Fibroblast of skin of right quadriceps (primary cell): ENCODE measurements at regions not wholly inside any gene's neighbourhood (a gene's known extent, or its start where the extent isn't known, plus 50 kb on each side); places are given as distances from the start of the nearest gene placed in this dataset.

Experiments
- DNase-seq: peaks from one replicate; pipeline ENCODE4 v3.0.0-alpha.2; 2013

DNA sequence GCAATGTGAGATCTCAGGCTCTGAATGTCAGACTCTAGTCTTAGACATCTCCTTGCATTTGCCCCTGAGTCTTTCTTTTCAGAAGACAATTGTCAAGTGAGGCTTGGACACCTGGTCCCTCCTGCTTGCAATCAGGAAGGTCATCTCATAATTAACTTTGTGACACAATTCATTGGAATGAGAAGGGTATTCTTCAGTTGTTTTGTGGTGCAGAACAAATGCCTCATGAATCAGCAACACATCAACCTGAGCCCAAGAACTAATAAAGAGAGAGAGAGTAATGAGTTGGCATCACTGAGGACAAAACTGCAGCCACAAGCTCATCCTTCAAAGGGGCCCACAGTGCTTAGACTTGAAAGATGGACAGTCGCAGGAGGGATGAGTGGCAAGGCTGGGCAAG lies 375.8 kb downstream of the INSC start:
- no peak for DNase-seq

DNA sequence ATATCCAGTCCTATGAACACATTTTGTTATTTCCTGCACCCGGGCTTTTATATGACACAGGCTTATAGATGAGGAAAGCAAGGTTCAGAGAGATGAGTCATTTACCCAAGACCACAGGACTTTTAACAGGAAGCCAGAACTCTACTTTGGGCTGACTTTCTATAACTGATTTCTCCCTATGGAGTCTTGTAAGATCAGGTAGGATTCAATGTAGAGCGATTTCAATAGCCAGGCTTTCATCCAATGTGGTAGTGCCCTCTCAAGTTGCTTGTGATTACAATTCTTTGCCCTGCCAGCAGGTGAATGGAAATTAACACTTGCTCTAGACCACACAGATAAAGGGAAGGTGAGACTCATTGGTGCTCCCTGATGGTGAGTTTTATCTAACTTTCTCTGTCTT lies 378.3 kb downstream of the INSC start:
- DNase-seq = peak; percentile 52

DNA sequence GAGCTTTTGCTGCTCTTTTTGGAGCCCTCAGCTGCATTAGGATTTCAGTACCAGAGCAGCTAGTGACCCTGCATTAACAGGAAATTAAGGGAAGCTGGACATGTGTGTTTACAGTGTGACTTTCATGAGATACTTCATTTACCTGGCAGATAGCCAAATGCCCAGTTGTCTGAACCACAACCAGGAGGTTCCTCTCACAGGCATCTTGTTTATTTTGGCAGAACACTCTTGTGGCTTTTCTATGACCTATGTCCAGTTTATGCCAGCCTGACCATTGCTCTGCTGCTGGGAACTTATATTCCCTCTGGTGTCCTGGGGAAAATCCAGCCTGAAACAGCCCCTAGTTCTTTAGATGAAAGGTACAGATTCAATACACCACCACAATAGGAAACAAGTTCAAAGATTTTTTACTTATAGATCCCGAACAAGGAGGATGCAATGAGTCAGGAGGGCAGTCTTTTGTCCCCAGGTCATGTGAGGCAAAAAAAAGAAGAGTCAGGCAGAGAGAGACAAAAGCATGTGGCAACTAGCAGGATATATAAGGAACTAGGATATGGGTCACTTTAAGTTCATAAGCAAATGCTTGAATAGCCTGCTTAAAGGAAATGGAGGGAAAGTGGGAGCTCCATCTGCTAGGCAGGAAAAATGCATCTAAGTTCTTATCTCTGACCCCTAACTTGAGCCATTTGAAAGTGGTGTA lies 379.3 kb downstream of the INSC start:
- DNase-seq = no peak

DNA sequence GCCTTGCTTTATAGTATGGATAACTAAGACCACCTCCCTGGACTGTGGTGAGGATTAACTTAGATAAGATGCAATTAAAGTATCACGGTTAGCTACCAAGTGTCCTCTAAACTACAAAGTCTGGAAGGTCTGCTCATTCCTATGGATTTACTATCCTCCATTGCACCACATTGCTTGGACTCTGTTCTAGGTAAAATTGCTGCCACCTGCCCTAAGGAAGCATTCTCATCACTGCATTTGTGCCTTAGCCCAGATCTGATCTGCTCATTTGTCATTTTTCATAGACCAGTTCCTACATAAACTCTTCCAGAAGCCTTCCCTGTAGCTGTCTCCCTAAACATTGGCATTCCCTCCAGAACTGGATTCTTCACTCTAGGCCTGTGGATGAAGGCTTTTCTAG lies 380.0 kb downstream of the INSC start:
- DNase-seq = no peak

DNA sequence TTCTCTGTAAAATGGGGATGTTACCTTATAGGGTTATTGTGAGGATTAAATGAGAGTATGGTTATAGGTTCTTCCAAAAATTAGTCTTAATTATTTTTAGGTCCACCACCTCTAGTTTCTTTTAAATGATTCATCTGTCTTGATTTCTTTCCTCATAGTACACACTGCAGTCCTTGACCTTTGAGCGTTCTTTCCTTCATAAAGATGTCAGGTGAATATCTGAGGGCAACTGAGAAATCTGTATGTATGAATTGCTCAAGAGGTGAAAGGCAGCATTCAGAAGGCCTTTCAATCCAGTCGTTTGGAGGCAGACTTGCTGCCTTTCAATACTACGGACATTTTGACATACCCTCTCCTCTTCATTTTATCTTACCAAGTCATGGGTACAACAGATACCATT lies 380.7 kb downstream of the INSC start:
- DNase-seq = no peak

DNA sequence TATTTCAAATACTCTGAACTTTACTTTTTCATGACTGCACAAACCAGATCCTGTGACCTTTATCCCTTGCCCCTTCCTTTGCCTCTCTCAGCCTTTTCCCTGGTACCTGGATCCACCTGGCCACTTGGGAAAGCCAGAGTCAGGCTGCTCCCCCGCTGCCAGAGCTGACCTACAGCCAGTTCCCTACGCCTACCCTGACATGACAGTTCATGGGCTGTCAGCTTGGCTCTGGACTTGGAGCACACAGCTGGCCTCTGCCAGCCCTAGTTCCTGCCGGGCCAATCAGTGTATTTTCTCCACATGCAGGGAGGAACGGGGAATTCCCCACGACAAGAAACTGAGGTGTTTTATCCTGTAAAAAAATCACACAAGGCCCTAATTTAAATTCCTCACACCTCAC lies 382.6 kb downstream of the INSC start:
- no peak for DNase-seq

DNA sequence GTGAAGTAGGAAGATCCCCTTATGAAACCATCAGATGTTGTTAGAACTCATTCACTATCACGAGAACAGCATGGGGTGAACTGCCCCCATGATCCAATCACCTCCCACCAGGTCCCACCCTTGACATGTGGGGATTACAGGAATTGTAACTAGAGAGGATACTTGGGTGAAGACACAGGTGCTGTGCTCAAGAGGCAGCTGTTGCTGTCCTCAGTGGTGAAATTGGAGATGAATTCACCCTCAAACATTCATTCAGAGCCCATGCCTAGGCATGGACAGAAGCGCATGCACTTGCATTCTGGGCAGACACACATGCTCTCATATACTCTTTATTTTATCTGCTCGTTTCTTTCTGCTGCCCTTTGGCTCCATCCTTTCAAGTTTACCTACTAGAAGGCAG lies 385.0 kb downstream of the INSC start:
- DNase-seq = no peak

DNA sequence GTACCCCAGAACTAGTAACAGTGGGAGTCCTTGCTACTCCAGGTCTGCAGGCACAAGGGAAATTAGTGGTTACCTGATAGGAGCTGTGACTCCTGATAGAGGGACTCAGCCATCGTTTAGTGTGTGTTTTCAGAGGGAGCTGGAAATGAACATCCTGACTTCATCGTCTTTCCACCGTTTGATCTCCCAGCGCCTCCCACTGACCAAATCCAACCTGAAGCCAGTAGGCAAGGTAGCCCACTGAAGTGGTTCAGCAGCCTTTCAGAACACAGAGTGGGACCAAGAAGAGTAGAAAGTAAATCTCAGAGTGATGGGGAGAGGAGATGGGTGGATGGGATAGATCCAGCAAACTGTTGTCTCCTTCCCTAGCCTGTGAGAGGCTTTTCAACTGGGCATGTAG lies 385.9 kb downstream of the INSC start:
- no peak for DNase-seq

DNA sequence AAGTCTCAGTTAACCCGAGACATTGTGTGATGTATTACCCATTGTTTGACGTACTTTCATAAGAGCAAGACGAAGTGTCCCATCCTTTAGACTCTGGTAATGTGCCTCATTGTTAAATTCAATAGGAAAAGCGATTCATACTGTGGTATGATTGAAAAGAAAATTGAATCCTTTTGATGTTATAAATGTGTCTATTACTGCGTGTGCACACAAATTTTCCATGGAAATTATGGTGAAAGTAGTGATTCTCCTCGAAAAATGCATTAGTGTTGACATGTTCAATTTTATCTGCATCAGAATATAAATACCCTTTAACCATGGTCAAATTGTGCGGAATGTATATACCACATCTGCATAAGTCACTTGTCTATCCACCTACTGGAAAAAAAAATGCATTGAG lies 386.8 kb downstream of the INSC start:
- no peak for DNase-seq

DNA sequence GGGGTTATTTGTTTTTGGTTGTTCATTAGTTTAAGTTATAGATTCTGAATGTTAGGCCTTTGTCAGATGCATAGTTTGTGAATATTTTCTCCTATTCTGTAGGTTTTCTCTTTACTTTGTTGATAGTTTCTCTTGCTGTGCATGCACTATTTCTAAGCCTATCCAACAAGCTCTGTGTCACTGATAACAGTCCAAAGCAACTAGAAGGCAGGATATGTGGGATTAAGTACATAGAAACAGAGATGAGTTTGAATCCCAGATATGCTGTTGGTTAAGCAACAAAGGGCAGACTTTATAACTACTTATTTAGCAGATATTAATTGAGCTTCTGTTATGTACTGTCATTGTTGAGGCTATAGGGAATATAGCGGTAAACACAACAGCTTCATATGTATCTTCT lies 390.4 kb downstream of the INSC start:
- DNase-seq = no peak

DNA sequence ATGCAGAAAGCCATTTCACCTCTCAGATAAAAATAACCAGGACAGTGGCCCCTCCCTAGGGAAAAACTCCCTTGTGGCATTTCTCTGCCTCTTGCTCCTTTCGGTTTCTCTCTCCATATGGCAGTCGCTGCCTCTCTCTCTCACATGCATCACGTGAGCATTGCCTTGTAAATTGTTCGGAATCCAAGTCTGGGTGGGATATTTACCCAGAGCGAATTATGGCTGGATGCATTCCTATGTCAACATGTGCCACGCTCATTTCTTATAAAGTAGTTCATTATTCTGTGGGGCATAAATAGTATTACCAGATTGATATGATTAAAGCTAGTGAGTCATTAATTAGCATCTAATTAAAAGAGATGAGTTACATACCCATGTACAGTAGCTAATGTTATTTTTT lies 392.9 kb downstream of the INSC start:
- peak; percentile 32 for DNase-seq

DNA sequence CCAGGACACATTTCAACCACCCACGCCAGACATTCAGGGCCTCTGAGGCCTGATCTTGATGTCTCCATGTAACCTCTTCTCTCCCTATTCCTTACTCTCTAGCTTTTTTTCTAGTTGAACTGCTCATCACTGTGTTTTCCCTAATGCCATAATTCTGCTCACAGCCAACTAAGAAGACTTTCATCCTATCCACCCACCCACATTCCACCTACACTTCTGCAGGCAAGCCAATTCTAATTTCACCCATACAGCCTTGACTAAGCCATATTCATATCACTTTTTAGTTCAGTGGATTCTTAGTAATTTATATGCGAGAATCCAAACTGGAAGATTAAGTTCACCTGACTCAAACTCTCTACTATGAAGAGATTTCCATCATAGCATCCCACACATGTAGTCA lies 394.4 kb downstream of the INSC start:
- no peak for DNase-seq

DNA sequence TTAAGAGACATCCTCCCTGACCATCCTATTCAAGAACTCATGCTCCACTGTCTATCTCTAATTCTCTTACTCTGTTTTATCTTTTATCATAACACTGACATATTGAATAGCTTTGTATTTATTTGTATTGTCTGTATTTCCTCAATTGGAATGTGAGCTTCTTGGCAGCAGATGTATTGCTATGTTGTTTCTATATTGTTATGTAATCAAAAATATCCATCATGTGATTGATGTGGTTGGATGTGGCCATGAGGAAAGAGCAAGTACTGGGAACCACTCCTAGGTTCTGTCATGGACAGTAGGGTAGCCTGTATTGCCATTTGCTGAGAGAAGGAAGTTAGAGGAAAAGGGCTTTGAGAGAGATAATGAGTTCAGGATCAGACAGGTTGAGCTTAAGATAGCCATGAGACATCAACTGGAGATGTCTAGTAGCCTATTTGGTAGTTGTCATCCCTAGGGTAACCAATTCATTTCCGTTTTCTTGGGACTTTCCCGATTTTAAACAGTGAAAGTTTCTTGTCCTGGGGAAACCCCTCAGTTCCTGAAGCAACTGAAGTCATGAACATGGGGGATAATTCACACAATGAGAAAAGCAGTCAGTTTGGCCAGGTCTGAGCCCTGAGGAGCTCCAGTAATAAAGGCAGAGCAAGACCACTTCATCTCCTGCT lies 404.5 kb downstream of the INSC start:
- DNase-seq = no peak

DNA sequence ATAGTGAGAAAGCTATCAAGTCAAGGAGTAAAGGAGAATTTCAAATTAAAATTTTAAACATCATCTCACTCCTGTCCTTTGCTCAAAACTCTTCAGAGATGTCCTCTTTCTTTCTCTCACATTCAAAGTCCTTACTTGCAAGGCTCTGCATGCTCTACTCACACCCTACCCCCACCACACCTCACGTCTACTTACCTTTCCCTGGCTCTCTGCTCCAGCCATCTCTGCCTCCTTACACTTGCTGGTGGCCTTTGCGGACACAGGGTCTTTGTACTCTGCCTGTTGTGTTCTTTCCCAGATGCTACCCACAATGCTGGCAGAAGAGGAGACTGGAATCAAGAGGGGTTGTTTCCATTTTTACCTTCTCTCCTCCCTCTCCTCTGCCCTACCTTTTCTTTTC lies 405.2 kb downstream of the INSC start:
- no peak for DNase-seq

DNA sequence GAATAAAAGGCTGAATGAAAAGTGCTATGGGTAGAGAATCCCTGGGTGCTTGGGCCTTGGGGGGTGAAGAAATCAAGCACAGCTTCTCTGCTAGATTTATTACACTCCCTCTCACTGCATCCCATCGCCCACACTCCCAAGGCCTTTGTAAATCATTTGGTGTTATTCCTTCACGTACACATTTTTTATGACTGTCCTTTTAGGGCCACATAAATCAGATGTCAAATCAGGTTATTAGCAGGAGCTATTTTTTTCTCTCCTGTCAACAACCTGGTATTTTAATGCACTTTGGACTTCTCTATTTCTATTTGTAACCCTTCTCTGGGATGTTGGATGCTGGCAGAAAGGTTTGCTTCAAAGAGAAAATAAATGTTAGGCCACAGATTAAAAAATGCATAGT lies 408.8 kb downstream of the INSC start:
- DNase-seq = no peak

DNA sequence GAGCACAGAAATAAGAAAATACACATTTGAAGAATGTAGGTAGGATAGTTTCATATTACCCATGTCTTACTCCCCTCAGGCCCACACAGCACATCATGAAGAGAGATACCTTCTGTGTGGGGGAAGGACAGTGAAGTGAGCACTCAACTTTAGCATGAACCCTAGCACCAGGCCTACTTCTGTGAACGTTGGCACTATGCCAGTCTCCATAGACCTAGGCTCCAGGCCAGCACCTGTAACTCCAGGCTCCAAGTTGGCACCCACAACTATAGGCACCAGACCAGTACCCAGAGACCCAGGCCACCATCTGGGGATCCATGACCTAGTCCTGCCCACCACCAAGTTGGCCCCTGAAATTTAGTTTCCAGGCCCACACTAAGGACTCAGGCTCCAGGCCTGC lies 410.9 kb downstream of the INSC start:
- no peak for DNase-seq

DNA sequence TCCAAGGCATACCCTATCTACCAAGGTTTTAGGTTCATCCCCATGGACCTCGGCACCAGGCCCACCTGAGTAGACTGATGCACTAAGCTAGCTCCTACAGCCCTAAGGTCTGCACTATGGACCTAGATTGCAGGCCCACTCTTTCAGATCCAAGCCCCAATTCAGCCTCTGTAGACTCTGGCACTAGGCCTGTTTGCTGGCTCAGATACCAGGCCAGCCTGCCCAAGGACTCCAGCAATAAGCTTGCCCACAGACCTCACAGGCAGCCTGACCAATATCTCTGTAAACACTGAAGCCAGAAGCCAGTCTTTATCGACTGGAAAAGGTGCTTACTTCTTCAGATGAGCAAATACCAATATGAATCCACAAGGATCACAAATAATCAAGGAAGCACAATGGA lies 411.3 kb downstream of the INSC start:
- DNase-seq = no peak

DNA sequence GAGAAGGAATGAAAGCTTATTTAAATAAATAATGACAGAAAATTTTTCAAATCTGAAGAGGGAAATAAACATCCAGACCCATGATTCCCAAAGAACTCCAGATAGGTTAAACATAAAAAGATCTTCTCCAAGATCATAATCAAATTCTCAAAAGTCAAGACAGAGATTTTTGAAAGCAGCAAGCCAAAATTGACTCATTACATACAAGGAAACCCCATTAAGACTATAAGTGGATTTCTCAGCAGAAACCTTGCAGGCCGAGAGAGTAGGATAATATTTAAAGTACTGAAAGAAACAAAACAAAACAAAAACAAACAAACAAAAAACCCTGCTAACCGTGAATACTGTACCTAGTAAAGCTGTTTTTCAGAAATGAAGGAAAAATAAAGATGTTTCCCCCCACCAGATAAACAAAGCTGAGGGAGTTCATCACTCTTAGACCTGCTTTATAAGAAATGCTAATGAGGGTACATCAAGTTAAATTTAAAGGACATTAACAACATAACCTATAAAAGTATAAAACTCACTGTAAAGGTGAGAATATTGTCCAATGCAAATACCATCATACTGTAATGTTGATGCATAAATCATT lies 412.2 kb downstream of the INSC start:
- DNase-seq = no peak

DNA sequence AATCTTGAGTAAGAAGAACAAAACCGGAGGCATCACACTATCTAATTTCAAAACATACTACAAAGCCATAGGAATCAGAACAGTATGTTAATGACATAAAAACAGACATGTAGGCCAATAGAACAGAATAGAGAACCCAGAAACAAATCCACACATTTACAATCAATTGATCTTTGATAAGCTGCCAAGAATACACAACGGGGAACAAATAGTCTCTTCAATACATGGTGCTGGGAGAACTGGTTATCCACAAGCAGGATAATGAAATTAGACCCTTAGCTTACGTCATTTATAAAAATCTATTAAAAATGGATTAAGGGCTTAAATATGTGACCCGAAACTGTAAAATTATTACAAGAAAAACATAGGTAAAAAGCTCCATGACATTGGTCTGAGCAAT lies 417.7 kb downstream of the INSC start:
- no peak for DNase-seq

DNA sequence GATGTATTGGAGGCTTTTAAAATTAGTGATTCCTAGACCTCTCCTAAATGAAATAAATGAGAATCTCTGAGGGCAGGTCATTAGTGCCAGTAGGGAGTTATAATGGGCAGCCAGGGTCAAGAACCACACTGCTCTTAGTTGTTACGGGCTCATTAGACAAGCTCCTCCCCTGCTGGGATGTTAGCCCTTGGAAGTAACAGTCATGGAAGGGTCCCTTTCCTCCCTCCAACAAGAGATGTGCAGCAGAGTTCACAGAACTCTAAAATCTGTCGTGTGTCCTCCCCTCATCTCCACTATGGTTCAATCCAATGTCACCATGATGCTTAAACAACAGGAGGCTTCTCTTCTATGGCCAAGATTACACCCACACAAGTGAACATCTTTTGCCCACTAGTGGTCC lies 419.5 kb downstream of the INSC start:
- no peak for DNase-seq

DNA sequence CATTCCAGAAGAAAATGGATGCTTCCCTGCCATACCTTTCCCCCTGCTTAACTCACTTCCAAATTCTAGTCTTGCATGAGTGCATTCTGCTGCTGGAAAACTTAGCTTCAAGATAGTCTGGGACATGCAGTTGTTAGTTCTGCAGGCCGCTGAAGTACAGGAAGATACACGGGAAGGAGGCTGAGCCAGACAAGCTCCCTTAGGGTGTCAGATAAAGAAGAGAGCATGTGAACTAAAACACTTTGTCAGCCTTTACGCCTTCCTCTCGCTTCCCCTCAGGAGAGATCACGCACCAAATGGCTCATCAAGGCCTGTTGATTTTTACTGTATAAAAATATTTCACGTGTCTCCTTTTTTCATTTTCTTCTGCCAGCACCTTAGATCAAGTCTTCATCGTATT lies 420.7 kb downstream of the INSC start:
- DNase-seq = no peak

DNA sequence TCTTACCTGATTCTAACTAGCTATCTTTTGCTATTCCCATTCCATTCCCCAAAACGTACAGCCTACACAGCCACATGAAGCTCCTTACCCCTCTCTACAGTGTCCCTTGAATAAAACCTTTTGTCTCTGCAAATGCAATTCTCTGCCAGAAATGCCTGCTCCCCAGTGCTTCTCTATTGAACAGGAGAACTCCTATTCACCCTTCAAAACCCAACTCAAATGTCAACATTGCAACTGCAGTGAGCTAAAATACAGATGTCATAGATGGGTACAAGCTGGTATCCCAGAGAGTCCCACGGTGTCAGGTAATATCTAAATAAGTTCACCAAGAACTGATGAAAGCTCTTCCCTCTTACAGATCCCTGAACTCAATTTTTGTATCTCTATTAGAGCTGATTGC lies 421.7 kb downstream of the INSC start:
- no peak for DNase-seq

DNA sequence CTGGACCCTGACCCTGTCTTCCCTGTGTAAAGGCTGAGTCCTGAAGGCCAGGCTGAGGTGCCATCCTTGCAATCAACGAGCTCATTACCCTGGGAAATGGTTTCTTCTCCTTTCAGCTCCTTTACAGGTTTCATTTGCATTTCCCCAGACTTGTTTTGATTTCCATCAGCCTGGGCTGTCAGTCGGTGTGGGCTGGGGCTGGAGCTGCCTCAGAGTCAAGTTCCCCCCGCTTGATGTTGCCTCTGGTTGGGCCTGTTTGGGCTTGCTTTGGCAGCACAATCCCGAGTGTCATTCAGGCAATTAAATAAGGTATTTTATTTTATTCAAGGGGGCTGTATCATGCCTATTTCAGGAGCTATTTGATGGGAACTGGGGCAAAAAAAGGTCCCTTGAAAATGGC lies 424.9 kb downstream of the INSC start:
- DNase-seq = no peak

DNA sequence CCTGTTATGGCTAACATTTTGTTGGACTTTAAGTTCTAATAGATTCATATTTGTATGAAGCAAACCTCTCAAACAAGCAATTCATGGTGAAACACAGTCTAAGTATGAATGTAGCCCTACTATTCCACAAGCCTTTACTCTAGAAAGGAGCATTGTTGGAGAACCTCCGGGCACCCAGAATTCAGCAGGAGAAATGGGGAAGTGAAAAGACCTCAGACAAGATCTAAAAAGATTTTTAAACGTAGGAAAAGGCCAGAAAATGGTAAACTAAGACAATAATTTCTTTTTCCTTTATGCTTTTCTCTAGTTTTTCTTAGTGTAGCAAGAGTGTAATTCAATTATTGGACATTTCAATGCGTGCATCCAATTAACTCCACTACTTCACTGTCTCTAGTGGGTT lies 426.4 kb downstream of the INSC start:
- DNase-seq = no peak

DNA sequence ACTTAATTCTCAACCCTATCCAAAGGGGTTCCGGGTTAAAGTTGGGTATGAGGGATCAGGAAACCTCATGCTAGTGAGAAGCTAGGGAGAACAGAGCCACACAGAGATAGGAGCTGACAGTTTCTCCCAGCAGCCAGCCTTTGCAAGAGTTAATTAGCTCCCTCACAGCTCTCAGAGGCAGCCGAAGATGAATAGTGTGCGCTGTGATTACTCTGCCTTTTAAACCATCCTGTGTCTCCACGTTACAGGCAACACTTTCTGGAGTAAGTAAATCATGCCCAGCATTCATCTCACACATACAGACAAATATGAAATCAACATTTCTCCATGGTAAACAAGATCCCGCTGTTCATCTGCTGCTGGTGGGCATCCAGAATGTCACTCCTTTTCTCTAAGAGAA lies 429.6 kb downstream of the INSC start:
- DNase-seq = no peak
